DND-41 (cell line): ENCODE measurements at regions not wholly inside any gene's neighbourhood (a gene's known extent, or its start where the extent isn't known, plus 50 kb on each side); places are given as distances from the start of the nearest gene placed in this dataset.

Experiments
- ATAC-seq: fragments of 200-7000 bp; cut with Tn5 transposase; 3 replicates; pipeline ENCODE4 v1.9.1; 2021; ENCODE audit warnings: low read depth; ENCODE audit not compliant: insufficient read depth
- DNase-seq: peaks from one replicate; pipeline ENCODE4 v3.0.0-alpha.2; 2020
- H2AFZ ChIP-seq: 2 replicates; pipeline ENCODE4 v1.6.0; 2012; ENCODE audit warnings: low read depth, low read length
- H3K27ac ChIP-seq: 2 replicates; pipeline ENCODE4 v1.5.1; 2012; ENCODE audit warnings: low read length, inconsistent platforms
- H3K27me3 ChIP-seq: fragments of 200-600 bp; sonication (generic); 2 replicates; pipeline ENCODE4 v1.6.0; 2012; ENCODE audit warnings: low read length, mild to moderate bottlenecking, inconsistent platforms; ENCODE audit not compliant: insufficient read depth, poor library complexity
- H3K36me3 ChIP-seq: 2 replicates; pipeline ENCODE4 v1.5.1; 2012; ENCODE audit warnings: low read length, inconsistent platforms; ENCODE audit not compliant: insufficient read depth
- H3K4me1 ChIP-seq: 2 replicates; pipeline ENCODE4 v1.5.1; 2012; ENCODE audit warnings: mild to moderate bottlenecking, low read length; ENCODE audit not compliant: insufficient read depth
- H3K4me2 ChIP-seq: 2 replicates; pipeline ENCODE4 v1.6.0; 2012; ENCODE audit warnings: mild to moderate bottlenecking, moderate library complexity, low read length, inconsistent platforms; ENCODE audit not compliant: insufficient read depth
- H3K4me3 ChIP-seq, 2 experiments: fragments of 200-600 bp in 1 of 2; shearing (Covaris generic) in 1 of 2; 2 replicates each; pipeline ENCODE4 v1.5.1; 2012 to 2016; ENCODE audit warnings: inconsistent platforms in 2 of 2, low read length in 2 of 2, mild to moderate bottlenecking in 2 of 2, low read depth in 1 of 2, moderate library complexity in 1 of 2
- H3K79me2 ChIP-seq: 2 replicates; pipeline ENCODE4 v1.6.0; 2012; ENCODE audit warnings: low read length, inconsistent platforms; ENCODE audit not compliant: insufficient read depth
- H3K9ac ChIP-seq: 2 replicates; pipeline ENCODE4 v1.6.0; 2012; ENCODE audit warnings: low read depth, mild to moderate bottlenecking, inconsistent platforms, low read length, moderate library complexity
- H3K9me3 ChIP-seq: 2 replicates; pipeline ENCODE4 v1.5.1; 2012; ENCODE audit warnings: low read length, moderate library complexity, mild to moderate bottlenecking, inconsistent platforms; ENCODE audit not compliant: insufficient read depth, severe bottlenecking
- H4K20me1 ChIP-seq: 2 replicates; pipeline ENCODE4 v1.6.0; 2012; ENCODE audit warnings: low read length; ENCODE audit not compliant: insufficient read depth
- CTCF ChIP-seq: IDR thresholded peaks from 2 replicates; pipeline ENCODE4 v1.5.1; 2012; ENCODE audit warnings: borderline replicate concordance, low read length, moderate library complexity, mild to moderate bottlenecking; ENCODE audit not compliant: poor library complexity, severe bottlenecking; ENCODE audit errors: extremely low read depth
- EZH2 ChIP-seq: IDR thresholded peaks from 3 replicates; pipeline ENCODE4 v1.6.1; 2012; ENCODE audit warnings: borderline replicate concordance, low read depth, mild to moderate bottlenecking, moderate library complexity, low read length, inconsistent platforms; ENCODE audit not compliant: severe bottlenecking

- no peak overlapping the region for H3K4me3 ChIP-seq
- no peaks in the 10 kb centered on the region for H3K4me1 ChIP-seq
- no peaks in the 10 kb centered on the region for H4K20me1 ChIP-seq
- H3K4me2 ChIP-seq = no peak overlapping the region
- DNase-seq = no peak
- H3K9ac ChIP-seq = no peak overlapping the region
- no peaks in the 10 kb centered on the region for H3K79me2 ChIP-seq
- H3K27ac ChIP-seq = no peak overlapping the region
- no peak for TF ChIP-seq CTCF
- no peak for TF ChIP-seq EZH2
- no peaks in the 10 kb centered on the region for H3K27me3 ChIP-seq
- no peaks in the 10 kb centered on the region for H3K36me3 ChIP-seq
- no peak for ATAC-seq
- no peak overlapping the region for H2AFZ ChIP-seq
- no peaks in the 10 kb centered on the region for H3K9me3 ChIP-seq
Measured at GRCh38 chr6:92690997-92691599, 728.3 kb downstream of the EPHA7 start.

- no peak overlapping the region for H3K27ac ChIP-seq
- ATAC-seq (no peak), DNase-seq (no peak)
- H3K27me3 ChIP-seq = no peaks in the 10 kb centered on the region
- H3K36me3 ChIP-seq = no peaks in the 10 kb centered on the region
- no peaks in the 10 kb centered on the region for H3K79me2 ChIP-seq
- H3K4me3 ChIP-seq = no peak overlapping the region
- no peaks in the 10 kb centered on the region for H4K20me1 ChIP-seq
- no peaks in the 10 kb centered on the region for H3K4me1 ChIP-seq
- TF ChIP-seq CTCF (no peak), EZH2 (no peak)
- no peak overlapping the region for H2AFZ ChIP-seq
- no peaks in the 10 kb centered on the region for H3K9me3 ChIP-seq
- no peak overlapping the region for H3K9ac ChIP-seq
- H3K4me2 ChIP-seq = no peak overlapping the region
Measured at GRCh38 chr6:92688342-92688741, 731.0 kb downstream of the EPHA7 start.

GRCh38 chr6:92687278-92687677, 732.1 kb downstream of the EPHA7 start:
- ATAC-seq (no peak), DNase-seq (no peak)
- Histone ChIP-seq H3K9me3 (no peaks in the 10 kb centered on the region), H3K4me2 (no peak overlapping the region), H3K27me3 (no peaks in the 10 kb centered on the region), H3K4me3 (no peak overlapping the region), H4K20me1 (no peaks in the 10 kb centered on the region), H3K79me2 (no peaks in the 10 kb centered on the region), H3K4me1 (no peaks in the 10 kb centered on the region), H3K9ac (no peak overlapping the region), H3K36me3 (no peaks in the 10 kb centered on the region), H2AFZ (no peak overlapping the region), H3K27ac (no peak overlapping the region)
- no peak for TF ChIP-seq CTCF
- no peak for TF ChIP-seq EZH2
